CD4-positive, CD25-positive, alpha-beta regulatory T cell (primary cell): ENCODE measurements at regions not wholly inside any gene's neighbourhood (a gene's known extent, or its start where the extent isn't known, plus 50 kb on each side); places are given as distances from the start of the nearest gene placed in this dataset.
"Not testable (repeated sequence)": the region's sequence is repeated elsewhere in the genome, so short reads cannot be mapped to it uniquely, and the experiment has no call there.

Experiments used
- ATAC-seq, 2 donors: fragments of 150-1000 bp; cut with Tn5 transposase; one replicate each; pipeline ENCODE4 v1.10.0; 2021; ENCODE audit warnings: low read depth in 2 of 2, moderate number of reproducible peaks in 2 of 2, moderate library complexity in 1 of 2
- DNase-seq, 3 donors: peaks; one replicate each; pipeline versions ENCODE4 v3.0.0 to v3.0.0-alpha.2; 2012 to 2022; ENCODE audit warnings: mixed read lengths in 1 of 3
- H3K27ac ChIP-seq: one replicate; pipeline ENCODE4 v1.7.0; 2013; ENCODE audit warnings: mild to moderate bottlenecking, low read length; ENCODE audit not compliant: insufficient read depth, poor library complexity, severe bottlenecking
- H3K27me3 ChIP-seq: one replicate; pipeline ENCODE4 v1.7.0; 2013; ENCODE audit warnings: low read length; ENCODE audit not compliant: control insufficient read depth, insufficient read depth
- H3K36me3 ChIP-seq: one replicate; pipeline ENCODE4 v1.7.0; 2013; ENCODE audit warnings: mild to moderate bottlenecking, low read length, moderate library complexity; ENCODE audit not compliant: control insufficient read depth, insufficient read depth
- H3K4me1 ChIP-seq: 2 replicates; pipeline ENCODE4 v1.7.0; 2013; ENCODE audit warnings: mild to moderate bottlenecking, low read length; ENCODE audit not compliant: insufficient read depth, control insufficient read depth, poor library complexity, severe bottlenecking
- H3K4me3 ChIP-seq: one replicate; pipeline ENCODE4 v1.7.0; 2013; ENCODE audit warnings: low read depth, mild to moderate bottlenecking, low read length, moderate library complexity
- H3K9me3 ChIP-seq, 2 experiments: 1 replicate in 1 of 2; 2 replicates in 1 of 2; pipeline ENCODE4 v1.7.0; 2013; ENCODE audit warnings: low read length in 2 of 2, mild to moderate bottlenecking in 1 of 2, moderate library complexity in 1 of 2; ENCODE audit not compliant: control insufficient read depth in 2 of 2
- H3K27ac Mint-ChIP-seq, 3 donors: one replicate each; pipeline ENCODE4 v1.8.0; 2020 to 2022; ENCODE audit warnings: mild to moderate bottlenecking in 3 of 3, mixed read lengths in 3 of 3, moderate library complexity in 2 of 3
- H3K27me3 Mint-ChIP-seq: one replicate; pipeline ENCODE4 v1.8.0; 2022; ENCODE audit warnings: mild to moderate bottlenecking, mixed read lengths
- H3K36me3 Mint-ChIP-seq: one replicate; pipeline ENCODE4 v1.8.0; 2020; ENCODE audit warnings: mixed read lengths
- H3K4me1 Mint-ChIP-seq, 4 donors: one replicate each; pipeline ENCODE4 v1.8.0; 2020 to 2022; ENCODE audit warnings: mixed read lengths in 4 of 4, mild to moderate bottlenecking in 1 of 4
- H3K4me3 Mint-ChIP-seq, 4 donors: one replicate each; pipeline ENCODE4 v1.8.0; 2020 to 2022; ENCODE audit warnings: mild to moderate bottlenecking in 4 of 4, mixed read lengths in 4 of 4, moderate library complexity in 3 of 4
- H3K9me3 Mint-ChIP-seq, 7 donors: one replicate each; pipeline ENCODE4 v1.8.0; 2020 to 2022; ENCODE audit warnings: mixed read lengths in 7 of 7, mild to moderate bottlenecking in 3 of 7, moderate library complexity in 2 of 7

GRCh38 chr4:10388146-10388545 lies 69.1 kb downstream of the ZNF518B start:
- not testable (repeated sequence) for H3K4me1 Mint-ChIP-seq

GRCh38 chr4:10385994-10386394 lies 71.2 kb downstream of the ZNF518B start:
- Mint-ChIP-seq H3K4me3 (no peak overlapping the region), H3K9me3 (peaks cover 0 to 6% (median 0%) of the 10 kb centered on the region in 7 donors), H3K27ac (no peak overlapping the region), H3K4me1 (no peaks in the 10 kb centered on the region), H3K36me3 (no peaks in the 10 kb centered on the region), H3K27me3 (peaks cover 4% of the 10 kb centered on the region)
- Histone ChIP-seq H3K9me3 (no peaks in the 10 kb centered on the region), H3K27me3 (no peaks in the 10 kb centered on the region), H3K4me1 (no peaks in the 10 kb centered on the region), H3K27ac (no peak overlapping the region), H3K4me3 (no peak overlapping the region), H3K36me3 (no peaks in the 10 kb centered on the region)
- DNase-seq (no peak), ATAC-seq (no peak)

More at GRCh38 chr4:10388146-10388545, 69.1 kb downstream of the ZNF518B start:
- H3K4me3 Mint-ChIP-seq, H3K9me3 ChIP-seq, H3K36me3 ChIP-seq, H3K27ac ChIP-seq, DNase-seq, H3K4me3 ChIP-seq, H3K27ac Mint-ChIP-seq, H3K27me3 Mint-ChIP-seq, H3K9me3 Mint-ChIP-seq, H3K27me3 ChIP-seq, H3K36me3 Mint-ChIP-seq, ATAC-seq, H3K4me1 ChIP-seq: not testable (repeated sequence)

GRCh38 chr4:10384974-10385373 lies 72.3 kb downstream of the ZNF518B start:
- H3K4me3 ChIP-seq = no peak overlapping the region
- Mint-ChIP-seq H3K27me3 (peaks cover 4% of the 10 kb centered on the region), H3K4me1 (no peaks in the 10 kb centered on the region), H3K27ac (no peak overlapping the region), H3K4me3 (no peak overlapping the region), H3K36me3 (no peaks in the 10 kb centered on the region), H3K9me3 (peaks cover 0 to 6% (median 0%) of the 10 kb centered on the region in 7 donors)
- ATAC-seq (no peak), DNase-seq (no peak)
- no peak overlapping the region for H3K27ac ChIP-seq
- H3K36me3 ChIP-seq = no peaks in the 10 kb centered on the region
- no peaks in the 10 kb centered on the region for H3K9me3 ChIP-seq
- no peaks in the 10 kb centered on the region for H3K27me3 ChIP-seq
- H3K4me1 ChIP-seq = no peaks in the 10 kb centered on the region

GRCh38 chr4:10383417-10383816 lies 73.8 kb downstream of the ZNF518B start:
- H3K27ac ChIP-seq = no peak overlapping the region
- Mint-ChIP-seq H3K9me3 (peaks cover 0 to 5% (median 0%) of the 10 kb centered on the region in 7 donors), H3K27ac (no peak overlapping the region), H3K4me3 (no peak overlapping the region), H3K4me1 (no peaks in the 10 kb centered on the region), H3K27me3 (peaks cover 4% of the 10 kb centered on the region), H3K36me3 (no peaks in the 10 kb centered on the region)
- no peaks in the 10 kb centered on the region for H3K4me1 ChIP-seq
- no peaks in the 10 kb centered on the region for H3K27me3 ChIP-seq
- ATAC-seq (no peak), DNase-seq (no peak)
- no peak overlapping the region for H3K4me3 ChIP-seq
- no peaks in the 10 kb centered on the region for H3K9me3 ChIP-seq
- H3K36me3 ChIP-seq = no peaks in the 10 kb centered on the region

- not testable (repeated sequence) for H3K27me3 Mint-ChIP-seq, ATAC-seq, DNase-seq, H3K36me3 ChIP-seq, H3K4me1 ChIP-seq, H3K9me3 Mint-ChIP-seq, H3K27ac Mint-ChIP-seq, H3K4me3 ChIP-seq, H3K36me3 Mint-ChIP-seq, H3K27ac ChIP-seq, H3K4me3 Mint-ChIP-seq, H3K27me3 ChIP-seq, H3K4me1 Mint-ChIP-seq, H3K9me3 ChIP-seq
Measured at GRCh38 chr4:10382171-10382570, 75.1 kb downstream of the ZNF518B start.

- Mint-ChIP-seq H3K4me3 (no peak overlapping the region), H3K36me3 (no peaks in the 10 kb centered on the region), H3K4me1 (no peaks in the 10 kb centered on the region), H3K9me3 (peaks cover 0 to 1% (median 0%) of the 10 kb centered on the region in 7 donors), H3K27ac (no peak overlapping the region), H3K27me3 (peaks cover 12% of the 10 kb centered on the region)
- DNase-seq (no peak), ATAC-seq (no peak)
- Histone ChIP-seq H3K27ac (no peak overlapping the region), H3K27me3 (no peaks in the 10 kb centered on the region), H3K4me1 (no peaks in the 10 kb centered on the region), H3K9me3 (no peaks in the 10 kb centered on the region), H3K36me3 (no peaks in the 10 kb centered on the region), H3K4me3 (no peak overlapping the region)
Measured at GRCh38 chr4:10381146-10381545, 76.1 kb downstream of the ZNF518B start.

- Mint-ChIP-seq H3K36me3 (no peaks in the 10 kb centered on the region), H3K27ac (no peak overlapping the region), H3K9me3 (peaks cover 0 to 5% (median 0%) of the 10 kb centered on the region in 7 donors), H3K27me3 (peaks cover 12% of the 10 kb centered on the region), H3K4me3 (no peak overlapping the region), H3K4me1 (no peaks in the 10 kb centered on the region)
- H3K27me3 ChIP-seq = no peaks in the 10 kb centered on the region
- no peak for DNase-seq
- H3K27ac ChIP-seq = no peak overlapping the region
- ATAC-seq = no peak
- no peak overlapping the region for H3K4me3 ChIP-seq
- H3K36me3 ChIP-seq = no peaks in the 10 kb centered on the region
- H3K9me3 ChIP-seq = no peaks in the 10 kb centered on the region
- H3K4me1 ChIP-seq = no peaks in the 10 kb centered on the region
Measured at GRCh38 chr4:10380735-10381134, 76.5 kb downstream of the ZNF518B start.

- no peak overlapping the region for H3K27ac ChIP-seq
- no peaks in the 10 kb centered on the region for H3K27me3 ChIP-seq
- Mint-ChIP-seq H3K36me3 (no peaks in the 10 kb centered on the region), H3K27me3 (peaks cover 7% of the 10 kb centered on the region), H3K4me3 (no peak overlapping the region), H3K9me3 (peaks cover 0 to 5% (median 0%) of the 10 kb centered on the region in 7 donors), H3K27ac (no peak overlapping the region), H3K4me1 (no peaks in the 10 kb centered on the region)
- no peaks in the 10 kb centered on the region for H3K9me3 ChIP-seq
- DNase-seq (no peak), ATAC-seq (no peak)
- no peaks in the 10 kb centered on the region for H3K4me1 ChIP-seq
- no peak overlapping the region for H3K4me3 ChIP-seq
- no peaks in the 10 kb centered on the region for H3K36me3 ChIP-seq
Measured at GRCh38 chr4:10371869-10372471, 85.3 kb downstream of the ZNF518B start.
